Skeletal muscle cell (primary cell): ENCODE measurements at regions not wholly inside any gene's neighbourhood (a gene's known extent, or its start where the extent isn't known, plus 50 kb on each side); places are given as distances from the start of the nearest gene placed in this dataset.

ENCODE experiments used
- DNase-seq: peaks from one replicate; pipeline ENCODE4 v3.0.0-alpha.2; 2010; ENCODE audit warnings: low read depth
- H3K4me3 ChIP-seq: 2 replicates; pipeline ENCODE4 v1.5.1; 2011; ENCODE audit warnings: low read depth, mild to moderate bottlenecking, control low read depth, low read length, moderate library complexity

- no peak overlapping the region for H3K4me3 ChIP-seq
- no peak for DNase-seq
These were observed 54.1 kb upstream of the FOXQ1 start for GRCh38 chr6:1257778-1258177.

- no peak for DNase-seq
- H3K4me3 ChIP-seq: no peak overlapping the region
These were observed 55.4 kb upstream of the FOXQ1 start for GRCh38 chr6:1256435-1257008.

- no peak overlapping the region for H3K4me3 ChIP-seq
- no peak for DNase-seq
These were observed 56.1 kb upstream of the FOXQ1 start for GRCh38 chr6:1255636-1256365.

- no peak overlapping the region for H3K4me3 ChIP-seq
- DNase-seq: no peak
These were observed 57.6 kb upstream of the FOXQ1 start for GRCh38 chr6:1254326-1254725.

GRCh38 chr6:1253816-1254215 is 58.1 kb upstream of the FOXQ1 start:
- DNase-seq: no peak
- no peak overlapping the region for H3K4me3 ChIP-seq

- H3K4me3 ChIP-seq: no peak overlapping the region
These were observed 60.4 kb upstream of the FOXQ1 start for GRCh38 chr6:1251198-1252155.

GRCh38 chr6:1250489-1251197 is 61.3 kb upstream of the FOXQ1 start:
- no peak overlapping the region for H3K4me3 ChIP-seq
- no peak for DNase-seq

More at GRCh38 chr6:1251198-1252155, 60.4 kb upstream of the FOXQ1 start:
- no peak for DNase-seq

- no peak overlapping the region for H3K4me3 ChIP-seq
- no peak for DNase-seq
These were observed 64.0 kb upstream of the FOXQ1 start for GRCh38 chr6:1247894-1248293.

- no peak overlapping the region for H3K4me3 ChIP-seq
- no peak for DNase-seq
These were observed 64.8 kb upstream of the FOXQ1 start for GRCh38 chr6:1247056-1247455.

- no peak overlapping the region for H3K4me3 ChIP-seq
- DNase-seq: no peak
These were observed 67.0 kb upstream of the FOXQ1 start for GRCh38 chr6:1244941-1245340.

GRCh38 chr6:1244278-1244677 is 67.6 kb upstream of the FOXQ1 start:
- DNase-seq: no peak
- H3K4me3 ChIP-seq: no peak overlapping the region

GRCh38 chr6:1242446-1242845 is 69.5 kb upstream of the FOXQ1 start:
- no peak for DNase-seq

GRCh38 chr6:1242021-1242420 is 69.9 kb upstream of the FOXQ1 start:
- no peak for DNase-seq
- H3K4me3 ChIP-seq: no peak overlapping the region

More at GRCh38 chr6:1242446-1242845, 69.5 kb upstream of the FOXQ1 start:
- no peak overlapping the region for H3K4me3 ChIP-seq

- no peak for DNase-seq
- no peak overlapping the region for H3K4me3 ChIP-seq
These were observed 71.1 kb upstream of the FOXQ1 start for GRCh38 chr6:1240766-1241318.

GRCh38 chr6:1239805-1240204 is 72.1 kb upstream of the FOXQ1 start:
- no peak overlapping the region for H3K4me3 ChIP-seq
- DNase-seq: no peak

GRCh38 chr6:1238040-1238439 is 73.9 kb upstream of the FOXQ1 start:
- no peak for DNase-seq
- H3K4me3 ChIP-seq: no peak overlapping the region

- H3K4me3 ChIP-seq: no peak overlapping the region
- no peak for DNase-seq
These were observed 74.3 kb upstream of the FOXQ1 start for GRCh38 chr6:1237636-1238035.

- H3K4me3 ChIP-seq: no peak overlapping the region
- DNase-seq: no peak
These were observed 76.1 kb upstream of the FOXQ1 start for GRCh38 chr6:1235825-1236224.

GRCh38 chr6:1233924-1234323 is 78.0 kb upstream of the FOXQ1 start:
- DNase-seq: no peak
- no peak overlapping the region for H3K4me3 ChIP-seq
